PC-9 (cell line): ENCODE measurements at regions not wholly inside any gene's neighbourhood (a gene's known extent, or its start where the extent isn't known, plus 50 kb on each side); places are given as distances from the start of the nearest gene placed in this dataset.

ENCODE experiments used
- BruUV-seq: library from RNA; stranded (reverse); fragments of 400-500 nt; replicated peaks from 2 replicates; lab custom pipeline; 2021; lab: Mats Ljungman, UMichigan
- CTCF ChIA-PET: fragments of 300-600 bp; sonication (Branson Sonifier 250); formaldehyde crosslinking; loops from one replicate; lab custom pipeline; 2022; ENCODE audit warnings: antibody characterized with exemption; lab: Charles Lee
- POLR2A ChIA-PET: fragments of 300-600 bp; sonication (Branson Sonifier 250); formaldehyde crosslinking; loops from one replicate; lab custom pipeline; 2022; ENCODE audit warnings: antibody characterized with exemption; ENCODE audit not compliant: unreplicated experiment; lab: Charles Lee
- DNase-seq, 2 experiments: peaks; one replicate each; pipeline versions ENCODE4 v3.0.0 to v3.0.0-alpha.2; 2015 to 2022; ENCODE audit warnings: mixed read lengths in 1 of 2
- H2AFZ ChIP-seq: fragments of 200-600 bp; sonication (generic); 2 replicates; pipeline ENCODE4 v1.8.1; 2017; ENCODE audit warnings: antibody characterized with exemption
- H3F3A ChIP-seq: fragments of 200-600 bp; sonication (generic); 2 replicates; pipeline ENCODE4 v1.8.1; 2017; ENCODE audit warnings: antibody characterized with exemption, mild to moderate bottlenecking, low read depth; ENCODE audit not compliant: insufficient read depth
- H3K27ac ChIP-seq: fragments of 200-600 bp; sonication (generic); 2 replicates; pipeline ENCODE4 v1.6.1; 2016; ENCODE audit warnings: mixed run types
- H3K27me3 ChIP-seq: fragments of 200-600 bp; sonication (generic); 2 replicates; pipeline ENCODE4 v1.6.1; 2016; ENCODE audit warnings: low read depth, mixed run types; ENCODE audit not compliant: insufficient read depth
- H3K36me3 ChIP-seq: fragments of 200-600 bp; sonication (generic); 2 replicates; pipeline ENCODE4 v1.6.1; 2016; ENCODE audit warnings: low read depth, mixed run types
- H3K4me1 ChIP-seq: fragments of 200-600 bp; sonication (generic); replicated peaks from 2 replicates; pipeline ENCODE4 v1.6.1; 2016; ENCODE audit warnings: mixed run types; ENCODE audit not compliant: insufficient read depth
- H3K4me2 ChIP-seq: fragments of 200-600 bp; sonication (generic); 2 replicates; pipeline ENCODE4 v1.6.1; 2017; ENCODE audit warnings: mixed run types
- H3K4me3 ChIP-seq: fragments of 200-600 bp; sonication (generic); 2 replicates; pipeline ENCODE4 v1.6.1; 2016; ENCODE audit warnings: mixed run types
- H3K79me2 ChIP-seq: fragments of 200-600 bp; sonication (generic); 2 replicates; pipeline ENCODE4 v1.6.1; 2017; ENCODE audit warnings: low read depth, mixed run types
- H3K9me2 ChIP-seq: fragments of 200-600 bp; sonication (generic); 2 replicates; pipeline ENCODE4 v1.8.1; 2017; ENCODE audit warnings: mild to moderate bottlenecking; ENCODE audit not compliant: insufficient read depth
- H3K9me3 ChIP-seq: fragments of 200-600 bp; sonication (generic); 2 replicates; pipeline ENCODE4 v1.8.1; 2016; ENCODE audit warnings: low read depth; ENCODE audit not compliant: insufficient read depth
- H4K20me1 ChIP-seq: fragments of 200-600 bp; sonication (generic); 2 replicates; pipeline ENCODE4 v1.8.1; 2017; ENCODE audit not compliant: insufficient read depth
- EZH2 ChIP-seq: fragments of 200-600 bp; sonication (generic); IDR thresholded peaks from 2 replicates; pipeline ENCODE4 v1.8.0; 2017; ENCODE audit warnings: antibody characterized with exemption, low read depth
- intact Hi-C: fragments of 100-400 bp; cut with micrococcal nuclease; formaldehyde crosslinking; loops from one replicate; pipeline ENCODE4 v1.10.0; 2022; ENCODE audit not compliant: unreplicated experiment
- TF ChIP-seq, protein P1 (sequence below): fragments of 200-600 bp; sonication (generic); conservative IDR thresholded peaks from 2 replicates; pipeline ENCODE4 v1.6.1; 2017; ENCODE audit warnings: mixed run types, antibody characterized with exemption, mild to moderate bottlenecking, moderate library complexity

DNA sequence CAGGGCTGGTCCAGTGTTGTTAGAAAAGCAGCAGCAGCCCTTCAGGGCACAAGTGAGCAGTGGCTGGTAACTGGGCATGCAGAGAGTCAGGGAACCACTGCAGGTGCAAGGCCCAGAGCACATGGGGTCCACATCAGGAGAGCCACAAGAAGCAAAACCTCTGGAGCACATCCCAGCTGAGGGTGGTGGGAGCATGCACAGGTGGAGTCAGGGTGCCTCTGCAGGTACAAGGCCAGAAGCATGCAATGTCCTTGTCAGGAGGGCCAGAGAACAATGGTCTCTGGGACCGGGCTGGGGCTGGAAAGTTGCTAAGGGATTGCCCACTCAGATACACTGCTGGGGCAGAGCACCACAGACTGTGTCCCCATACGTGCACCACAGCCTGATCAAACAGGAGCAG is 226.1 kb upstream of the UBE2E2 start:
- CTCF ChIA-PET = no interaction called here
- TF ChIP-seq EZH2 = no peak
- TF ChIP-seq, protein P1, sequence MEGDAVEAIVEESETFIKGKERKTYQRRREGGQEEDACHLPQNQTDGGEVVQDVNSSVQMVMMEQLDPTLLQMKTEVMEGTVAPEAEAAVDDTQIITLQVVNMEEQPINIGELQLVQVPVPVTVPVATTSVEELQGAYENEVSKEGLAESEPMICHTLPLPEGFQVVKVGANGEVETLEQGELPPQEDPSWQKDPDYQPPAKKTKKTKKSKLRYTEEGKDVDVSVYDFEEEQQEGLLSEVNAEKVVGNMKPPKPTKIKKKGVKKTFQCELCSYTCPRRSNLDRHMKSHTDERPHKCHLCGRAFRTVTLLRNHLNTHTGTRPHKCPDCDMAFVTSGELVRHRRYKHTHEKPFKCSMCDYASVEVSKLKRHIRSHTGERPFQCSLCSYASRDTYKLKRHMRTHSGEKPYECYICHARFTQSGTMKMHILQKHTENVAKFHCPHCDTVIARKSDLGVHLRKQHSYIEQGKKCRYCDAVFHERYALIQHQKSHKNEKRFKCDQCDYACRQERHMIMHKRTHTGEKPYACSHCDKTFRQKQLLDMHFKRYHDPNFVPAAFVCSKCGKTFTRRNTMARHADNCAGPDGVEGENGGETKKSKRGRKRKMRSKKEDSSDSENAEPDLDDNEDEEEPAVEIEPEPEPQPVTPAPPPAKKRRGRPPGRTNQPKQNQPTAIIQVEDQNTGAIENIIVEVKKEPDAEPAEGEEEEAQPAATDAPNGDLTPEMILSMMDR = no peak
- H3K9me3 ChIP-seq = no peaks in the 10 kb centered on the region

DNA sequence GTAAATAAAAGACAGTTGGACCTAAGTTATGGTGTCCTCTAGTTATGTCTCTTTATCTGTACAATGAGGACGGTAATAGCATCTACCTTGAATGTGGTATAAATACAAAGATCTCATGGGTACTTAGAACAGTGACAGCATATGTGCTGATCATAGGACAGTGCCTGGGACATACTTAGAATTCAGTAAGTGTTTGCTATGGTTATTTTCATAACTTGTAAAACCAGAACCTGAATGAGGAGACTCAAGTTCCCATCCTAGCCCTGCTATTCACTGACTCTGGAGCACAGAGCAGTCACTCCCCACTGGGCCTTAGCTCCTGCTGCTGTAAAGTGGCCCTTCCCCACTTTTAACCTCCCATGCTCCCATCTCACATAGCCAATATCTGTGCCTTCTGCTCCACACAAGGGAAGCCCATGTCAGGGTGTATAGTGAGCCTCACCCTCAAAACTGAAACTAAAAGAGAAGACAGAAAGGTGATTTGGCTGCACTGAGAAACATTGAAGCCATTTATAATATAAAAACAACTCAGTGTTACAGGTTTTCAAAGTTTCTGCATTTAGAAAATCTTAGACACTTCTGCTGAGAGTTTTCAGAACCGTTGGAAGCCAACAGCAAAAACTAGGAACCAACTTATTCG is 225.4 kb upstream of the UBE2E2 start:
- ChIA-PET CTCF (no interaction called here), POLR2A (no interaction called here)
- intact Hi-C loops = no loop called here
- Histone ChIP-seq H2AFZ (no peak overlapping the region), H3K9me3 (no peaks in the 10 kb centered on the region), H3K36me3 (no peaks in the 10 kb centered on the region), H3K4me1 (peaks cover 8% of the 10 kb centered on the region; the same call in 1 of the 2 replicates), H3F3A (no peaks in the 10 kb centered on the region), H3K79me2 (no peaks in the 10 kb centered on the region), H3K4me3 (no peak overlapping the region), H3K4me2 (no peak overlapping the region), H3K27me3 (no peaks in the 10 kb centered on the region), H3K27ac (no peak overlapping the region), H3K9me2 (no peaks in the 10 kb centered on the region), H4K20me1 (no peaks in the 10 kb centered on the region)
- no peak for TF ChIP-seq EZH2
- TF ChIP-seq, protein P1 = no peak
- DNase-seq = no peak
- BruUV-seq = no TSS peak

More for the DNA sequence above, 226.1 kb upstream of the UBE2E2 start:
- no peak overlapping the region for H3K27ac ChIP-seq
- H3K36me3 ChIP-seq = no peaks in the 10 kb centered on the region
- no peaks in the 10 kb centered on the region for H3K27me3 ChIP-seq
- H3K4me3 ChIP-seq = no peak overlapping the region
- POLR2A ChIA-PET = no interaction called here
- DNase-seq = no peak
- no peaks in the 10 kb centered on the region for H3F3A ChIP-seq
- H3K4me2 ChIP-seq = no peak overlapping the region
- no peaks in the 10 kb centered on the region for H3K9me2 ChIP-seq
- intact Hi-C loops = no loop called here
- H3K4me1 ChIP-seq = peaks cover 8% of the 10 kb centered on the region; the same call in 1 of the 2 replicates
- no TSS peak for BruUV-seq
- no peak overlapping the region for H2AFZ ChIP-seq
- H4K20me1 ChIP-seq = no peaks in the 10 kb centered on the region; the same call in 1 of the 2 replicates
- no peaks in the 10 kb centered on the region for H3K79me2 ChIP-seq

DNA sequence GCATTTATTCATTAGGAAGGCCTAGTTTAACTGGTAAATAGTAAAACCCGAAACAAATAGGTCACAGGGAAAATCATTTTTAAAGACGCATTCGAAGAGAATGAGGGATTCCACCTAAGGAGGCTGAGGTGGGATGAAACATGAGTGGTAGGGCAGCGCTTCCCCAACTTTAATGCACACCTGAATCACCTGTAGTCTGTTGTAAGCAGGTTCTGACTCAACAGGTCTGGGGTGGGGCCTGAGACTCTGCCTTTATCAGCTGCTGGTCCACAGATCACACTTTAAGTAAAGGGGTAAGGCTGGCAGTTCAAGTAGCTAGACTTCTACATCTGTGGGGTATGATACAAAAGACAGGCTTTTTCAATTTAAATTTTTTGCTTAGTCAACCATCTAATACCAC is 223.5 kb upstream of the UBE2E2 start:
- DNase-seq = no peak
- Histone ChIP-seq H3K9me2 (no peaks in the 10 kb centered on the region), H3K4me3 (no peak overlapping the region), H3K4me1 (peaks cover 15% of the 10 kb centered on the region; the same call in 1 of the 2 replicates), H3K4me2 (no peak overlapping the region), H3F3A (no peaks in the 10 kb centered on the region), H3K36me3 (no peaks in the 10 kb centered on the region), H4K20me1 (no peaks in the 10 kb centered on the region), H2AFZ (no peak overlapping the region), H3K27me3 (no peaks in the 10 kb centered on the region), H3K27ac (no peak overlapping the region), H3K9me3 (no peaks in the 10 kb centered on the region), H3K79me2 (no peaks in the 10 kb centered on the region)
- CTCF ChIA-PET = interaction anchor here (0.6 kb wide), 1 partner anchor 19 kb away, joined by 3 read pairs; no protein-coding TSS in a partner anchor
- BruUV-seq = no TSS peak
- POLR2A ChIA-PET = no interaction called here
- intact Hi-C loops = no loop called here
- TF ChIP-seq EZH2 = no peak
